ENCODE measurements at regions not wholly inside any gene's neighbourhood (a gene's known extent, or its start where the extent isn't known, plus 50 kb on each side); places are given as distances from the start of the nearest gene placed in this dataset.

DNA sequence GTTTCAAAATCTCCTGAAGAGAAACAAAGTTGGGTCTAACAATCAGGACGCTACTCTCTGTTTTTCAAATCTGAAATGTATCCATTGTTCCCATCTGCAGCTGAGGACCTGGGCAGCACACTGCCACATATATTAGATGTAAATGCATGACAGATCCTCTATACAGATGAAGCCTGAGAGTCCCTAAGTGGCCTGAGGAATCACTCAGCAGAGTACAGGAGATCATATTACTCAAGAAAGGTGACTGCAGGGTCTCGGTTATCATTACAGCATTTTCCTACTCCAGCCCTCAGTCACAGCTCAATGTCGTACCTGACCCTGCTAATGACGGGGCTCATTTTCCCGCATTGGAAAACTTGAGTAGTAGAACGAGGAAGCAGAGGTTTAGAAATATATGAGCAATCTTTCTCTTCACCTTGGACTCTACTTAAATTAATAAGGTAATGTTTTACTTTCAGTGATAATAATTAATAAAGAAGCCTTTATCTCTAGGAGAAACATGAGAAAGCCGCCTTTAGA, 256.2 kb upstream of the IRAK1BP1 start:
- CTCF ChIA-PET (ENCODE audit: low intra/inter-chr PET ratio, low total read pairs): no interaction called here
- Histone ChIP-seq H3K27me3 (ENCODE audit: control insufficient read depth in 1 of 2, insufficient read depth in 2 of 2, low read length in 2 of 2) (no peaks in the 10 kb centered on the region), H3K9ac (ENCODE audit: insufficient read depth, low read depth, low read length) (no peak overlapping the region), H2AFZ (ENCODE audit: low read length) (no peak overlapping the region), H3K79me2 (ENCODE audit: insufficient read depth, low read length) (no peaks in the 10 kb centered on the region), H3K36me3 (replicated peaks in 1 of 2; ENCODE audit: control insufficient read depth in 1 of 2, insufficient read depth in 2 of 2, low read length in 2 of 2) (no peaks in the 10 kb centered on the region), H3K4me2 (ENCODE audit: low read depth, low read length) (no peak overlapping the region), H3K4me1 (ENCODE audit: insufficient read depth, low read length) (no peaks in the 10 kb centered on the region), H3K4me3 (replicated peaks in 1 of 3; ENCODE audit: insufficient read depth in 1 of 3, low read depth in 2 of 3, low read length in 3 of 3) (no peak overlapping the region), H3K9me3 (ENCODE audit: low read length) (no peaks in the 10 kb centered on the region), H3K27ac (ENCODE audit: extremely low read length, insufficient read depth, low read length) (no peak overlapping the region), H4K20me1 (ENCODE audit: insufficient read depth, low read length) (no peaks in the 10 kb centered on the region)
- FAIRE-seq: no peak
- POLR2A ChIA-PET: no interaction called here
- intact Hi-C loops (cut with micrococcal nuclease; ENCODE audit: unreplicated experiment): no loop called here
- no peak for DNase-seq (ENCODE audit: low spot score)
- no TSS peak for BruUV-seq (replicated peaks)
- in situ Hi-C loops (cut with HindIII; ENCODE audit: extremely low pct_ligation_motif_present, low pct_unique_long_range_greater_than_20kb): no loop called here
- TF ChIP-seq ZNF562 (CRISPR knock-in tag; IDR thresholded peaks at IDR 0.05; ENCODE audit: borderline replicate concordance) (no peak), FOXA1 (IDR thresholded peaks at IDR 0.05) (no peak), FOXA1 (CRISPR knock-in tag; IDR thresholded peaks at IDR 0.05) (no peak), ZNF3 (CRISPR knock-in tag; IDR thresholded peaks at IDR 0.05) (no peak), ZEB1 (IDR thresholded peaks at IDR 0.05; ENCODE audit: insufficient replicate concordance, low read depth) (no peak), MYNN (CRISPR knock-in tag; IDR thresholded peaks at IDR 0.05; ENCODE audit: low read depth) (no peak), ZNF737 (CRISPR knock-in tag; IDR thresholded peaks at IDR 0.05; ENCODE audit: borderline replicate concordance) (no peak), MBD4 (IDR thresholded peaks at IDR 0.05; ENCODE audit: borderline replicate concordance, low read length) (no peak), SP1 (IDR thresholded peaks at IDR 0.05) (no peak), SP1 (CRISPR knock-in tag; IDR thresholded peaks at IDR 0.05) (no peak), MYC (CRISPR knock-in tag; IDR thresholded peaks at IDR 0.05; ENCODE audit: borderline replicate concordance) (no peak), MTF1 (CRISPR knock-in tag; IDR thresholded peaks at IDR 0.05) (no peak), RNF2 (conservative IDR thresholded peaks at IDR 0.05; ENCODE audit: low read depth) (no peak), HIVEP1 (CRISPR knock-in tag; IDR thresholded peaks at IDR 0.05) (no peak), EED (CRISPR knock-in tag; IDR thresholded peaks at IDR 0.05) (no peak), MATR3 (CRISPR knock-in tag; IDR thresholded peaks at IDR 0.05) (no peak), JARID2 (CRISPR knock-in tag; IDR thresholded peaks at IDR 0.05; ENCODE audit: insufficient replicate concordance) (no peak), SALL2 (CRISPR knock-in tag; IDR thresholded peaks at IDR 0.05) (no peak)
- ATAC-seq: no peak
- 13% methylated on average over 7 of the region's 7 CpGs for WGBS (ENCODE audit: low lambda C conversion rate)
